GM12873 (cell line): ENCODE measurements at regions not wholly inside any gene's neighbourhood (a gene's known extent, or its start where the extent isn't known, plus 50 kb on each side); places are given as distances from the start of the nearest gene placed in this dataset.
A peak's percentile ranks its signal among the peaks of the same experiment; 100 is the strongest.

Experiments
- TF ChIP-seq, protein P1 (sequence below): IDR thresholded peaks from 2 replicates; pipeline ENCODE4 v1.5.1; 2012; ENCODE audit warnings: low read depth, mild to moderate bottlenecking, moderate library complexity, low read length, control low read depth; ENCODE audit not compliant: insufficient read depth; ENCODE audit errors: missing control alignments

DNA sequence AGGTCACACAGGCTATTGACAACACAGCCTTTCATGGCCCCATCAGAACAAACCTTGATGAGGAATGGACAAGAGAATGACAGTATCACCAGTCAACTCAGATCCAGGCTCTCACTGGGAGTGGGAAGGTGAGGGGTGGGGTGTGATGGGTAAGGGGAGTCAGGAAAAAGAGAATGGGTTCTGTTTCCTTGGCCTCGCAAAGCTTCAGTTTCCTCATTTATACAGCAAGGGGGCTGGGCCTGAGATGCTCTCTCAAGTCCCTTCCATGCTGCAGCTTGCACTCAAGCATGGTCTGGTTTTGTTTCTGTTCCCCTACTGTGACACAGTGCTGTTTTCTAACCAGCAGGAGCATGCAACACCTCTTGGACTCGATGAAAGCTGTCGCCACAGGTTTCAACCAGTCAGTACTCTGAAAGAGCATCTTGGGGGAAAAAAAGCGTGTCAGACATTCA lies 65.7 kb upstream of the IL12A start:
- TF ChIP-seq, protein P1, sequence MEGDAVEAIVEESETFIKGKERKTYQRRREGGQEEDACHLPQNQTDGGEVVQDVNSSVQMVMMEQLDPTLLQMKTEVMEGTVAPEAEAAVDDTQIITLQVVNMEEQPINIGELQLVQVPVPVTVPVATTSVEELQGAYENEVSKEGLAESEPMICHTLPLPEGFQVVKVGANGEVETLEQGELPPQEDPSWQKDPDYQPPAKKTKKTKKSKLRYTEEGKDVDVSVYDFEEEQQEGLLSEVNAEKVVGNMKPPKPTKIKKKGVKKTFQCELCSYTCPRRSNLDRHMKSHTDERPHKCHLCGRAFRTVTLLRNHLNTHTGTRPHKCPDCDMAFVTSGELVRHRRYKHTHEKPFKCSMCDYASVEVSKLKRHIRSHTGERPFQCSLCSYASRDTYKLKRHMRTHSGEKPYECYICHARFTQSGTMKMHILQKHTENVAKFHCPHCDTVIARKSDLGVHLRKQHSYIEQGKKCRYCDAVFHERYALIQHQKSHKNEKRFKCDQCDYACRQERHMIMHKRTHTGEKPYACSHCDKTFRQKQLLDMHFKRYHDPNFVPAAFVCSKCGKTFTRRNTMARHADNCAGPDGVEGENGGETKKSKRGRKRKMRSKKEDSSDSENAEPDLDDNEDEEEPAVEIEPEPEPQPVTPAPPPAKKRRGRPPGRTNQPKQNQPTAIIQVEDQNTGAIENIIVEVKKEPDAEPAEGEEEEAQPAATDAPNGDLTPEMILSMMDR, result peak; percentile 18

DNA sequence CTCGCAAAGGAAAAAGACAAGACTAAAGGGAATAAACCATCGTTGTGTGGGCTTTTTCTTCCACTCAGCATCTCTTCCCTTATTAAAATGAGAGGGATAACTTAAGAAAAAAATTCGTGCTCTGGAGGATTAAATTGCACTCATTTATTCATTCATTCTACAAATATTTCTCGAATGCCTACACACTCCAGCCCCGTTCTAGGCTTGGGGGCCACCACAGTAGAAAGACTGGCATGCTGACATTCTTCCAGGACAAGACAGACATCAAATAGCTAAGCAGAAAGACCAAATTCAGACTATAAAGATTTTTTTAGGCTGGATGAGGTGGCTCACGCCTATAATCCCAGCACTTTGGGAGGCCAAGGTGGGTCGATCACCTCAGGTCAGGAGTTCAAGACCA lies 65.3 kb upstream of the IL12A start:
- TF ChIP-seq, protein P1, result no peak

DNA sequence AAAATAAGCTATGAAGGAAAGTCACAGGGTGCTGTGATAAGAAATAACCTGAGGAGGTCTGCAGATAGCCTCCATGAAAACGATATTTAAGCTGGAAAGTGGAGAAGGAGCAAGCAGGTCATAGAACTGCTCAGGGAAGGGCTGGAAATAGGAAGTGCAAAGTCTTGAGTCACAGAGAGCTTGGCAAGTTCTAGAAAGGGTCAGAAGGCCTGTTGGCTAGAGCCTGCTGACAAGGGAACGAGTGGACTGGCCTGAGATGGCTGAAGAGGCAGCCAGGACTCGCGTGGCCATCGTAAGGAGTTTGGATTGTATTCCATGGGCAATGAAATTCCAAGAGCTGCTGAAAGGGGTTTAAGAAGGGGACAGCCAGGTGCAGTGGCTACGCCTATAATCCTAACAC lies 64.7 kb upstream of the IL12A start:
- TF ChIP-seq, protein P1, result no peak

DNA sequence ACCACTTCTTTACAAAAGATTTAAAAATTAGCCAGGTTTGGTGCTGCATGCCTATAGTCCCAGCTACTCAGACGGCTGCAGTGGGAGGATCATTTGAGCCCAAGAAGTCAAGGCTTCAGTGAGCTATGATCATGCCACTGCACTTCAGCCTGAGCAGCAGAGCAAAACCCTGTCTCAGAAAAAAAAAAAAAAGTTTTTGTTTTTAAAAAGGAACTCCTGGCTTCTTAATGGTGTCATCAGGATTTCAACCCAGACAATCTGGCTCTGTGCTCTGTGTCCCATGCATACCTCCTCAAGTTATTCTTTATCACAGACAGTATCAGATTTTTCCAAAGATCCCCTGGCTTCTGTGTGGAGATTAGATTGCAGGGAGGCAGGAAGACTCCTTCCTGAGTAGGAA lies 64.2 kb upstream of the IL12A start:
- TF ChIP-seq, protein P1, result no peak

DNA sequence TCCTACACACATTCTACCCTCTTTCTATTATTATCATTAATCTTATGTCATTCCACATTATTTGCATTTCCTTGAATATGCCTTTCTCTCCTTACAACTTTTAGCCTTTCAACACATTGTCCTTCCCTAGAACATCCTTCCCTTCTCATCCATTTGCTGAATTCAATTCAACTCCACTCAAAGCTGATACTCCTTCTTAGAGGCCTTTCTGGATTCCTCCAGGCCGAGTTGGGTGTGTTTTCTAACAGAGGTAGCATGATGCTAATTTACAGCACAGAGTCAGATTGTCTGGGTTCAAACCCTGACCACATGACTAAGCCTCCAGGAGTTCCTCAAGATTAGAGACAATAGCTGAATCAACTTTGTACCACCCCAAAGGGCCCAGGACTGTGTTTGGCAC lies 63.4 kb upstream of the IL12A start:
- TF ChIP-seq, protein P1, result no peak

DNA sequence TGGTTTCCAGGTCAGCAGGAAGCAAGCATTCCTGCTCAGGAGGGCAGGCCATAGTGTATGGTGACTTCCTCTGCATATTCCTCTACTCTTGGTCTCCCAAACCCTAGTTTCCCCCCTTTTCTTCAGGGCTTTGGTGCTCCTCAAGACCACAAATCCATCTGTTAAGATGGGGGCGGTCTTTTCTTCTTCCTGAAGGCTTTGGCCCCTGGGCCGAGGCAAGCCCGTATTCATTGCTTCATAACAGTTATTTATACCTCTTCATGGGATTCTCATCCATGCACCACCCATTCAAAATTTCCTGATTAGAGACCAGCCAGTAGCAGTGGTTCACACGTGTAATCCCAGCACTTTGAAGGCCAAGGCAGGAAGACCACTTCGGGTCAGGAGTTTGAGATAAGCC lies 62.1 kb upstream of the IL12A start:
- TF ChIP-seq, protein P1, result no peak

DNA sequence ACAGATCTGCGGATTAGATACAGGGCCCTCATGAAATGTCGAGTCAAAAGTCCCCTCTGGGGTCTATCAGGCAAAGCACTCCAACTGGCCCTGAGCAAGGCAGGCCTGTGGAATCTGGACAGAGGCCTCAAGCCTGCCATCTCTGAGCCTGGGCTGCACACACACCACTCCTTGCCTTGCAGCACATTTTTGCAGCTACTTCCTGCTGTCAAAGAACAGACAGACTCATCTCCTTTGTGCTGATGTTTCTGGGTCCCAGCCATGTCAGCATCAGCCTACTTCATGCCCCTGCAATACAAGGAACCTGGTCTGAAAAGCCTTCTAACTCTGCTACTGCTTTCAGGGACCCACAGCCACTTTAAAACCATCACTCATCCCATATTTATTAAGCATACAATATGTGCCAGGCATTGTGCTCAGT lies 60.6 kb upstream of the IL12A start:
- TF ChIP-seq, protein P1, result no peak

DNA sequence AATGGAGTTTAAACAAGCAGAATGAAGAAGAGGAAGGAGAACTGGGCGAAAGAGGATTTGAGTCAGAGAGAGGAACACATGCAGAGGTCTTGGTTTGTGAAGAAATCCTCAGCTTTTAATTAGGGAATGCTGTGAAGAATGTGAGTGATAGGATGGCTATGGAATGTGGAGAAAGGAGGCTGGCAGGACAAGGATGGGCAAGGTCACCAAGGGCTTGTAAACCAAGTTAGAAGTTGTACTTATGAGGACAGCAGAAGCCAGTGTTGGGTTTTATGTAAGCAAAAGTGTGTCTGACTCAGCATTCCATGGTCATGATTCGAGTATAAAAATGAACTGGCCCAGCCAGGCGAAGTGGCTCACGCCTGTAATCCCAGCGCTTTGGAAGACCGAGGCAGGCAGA lies 60.0 kb upstream of the IL12A start:
- TF ChIP-seq, protein P1, result no peak
